ENCODE measurements at regions not wholly inside any gene's neighbourhood (a gene's known extent, or its start where the extent isn't known, plus 50 kb on each side); places are given as distances from the start of the nearest gene placed in this dataset.

DNA sequence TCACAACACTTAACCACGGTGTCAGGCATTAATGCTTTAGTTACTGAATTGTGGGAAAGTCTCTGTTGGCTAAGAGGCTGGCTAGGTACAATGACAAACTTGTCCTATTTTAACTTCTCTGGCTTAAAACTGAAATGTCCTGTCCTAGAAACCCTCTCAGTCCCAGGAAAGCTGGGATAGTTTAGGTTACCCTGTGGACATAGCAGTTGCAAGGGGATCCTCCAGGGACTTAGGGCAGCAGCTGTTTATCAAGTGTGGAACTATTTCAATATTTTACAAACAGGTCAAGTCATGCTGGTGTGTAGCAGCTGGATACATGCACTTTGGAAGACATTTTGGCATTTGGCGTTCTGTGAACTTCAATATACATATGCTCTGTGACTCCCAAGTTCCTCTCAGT is 95.0 kb upstream of the ARRDC3 start:
- TF ChIP-seq, protein P1, sequence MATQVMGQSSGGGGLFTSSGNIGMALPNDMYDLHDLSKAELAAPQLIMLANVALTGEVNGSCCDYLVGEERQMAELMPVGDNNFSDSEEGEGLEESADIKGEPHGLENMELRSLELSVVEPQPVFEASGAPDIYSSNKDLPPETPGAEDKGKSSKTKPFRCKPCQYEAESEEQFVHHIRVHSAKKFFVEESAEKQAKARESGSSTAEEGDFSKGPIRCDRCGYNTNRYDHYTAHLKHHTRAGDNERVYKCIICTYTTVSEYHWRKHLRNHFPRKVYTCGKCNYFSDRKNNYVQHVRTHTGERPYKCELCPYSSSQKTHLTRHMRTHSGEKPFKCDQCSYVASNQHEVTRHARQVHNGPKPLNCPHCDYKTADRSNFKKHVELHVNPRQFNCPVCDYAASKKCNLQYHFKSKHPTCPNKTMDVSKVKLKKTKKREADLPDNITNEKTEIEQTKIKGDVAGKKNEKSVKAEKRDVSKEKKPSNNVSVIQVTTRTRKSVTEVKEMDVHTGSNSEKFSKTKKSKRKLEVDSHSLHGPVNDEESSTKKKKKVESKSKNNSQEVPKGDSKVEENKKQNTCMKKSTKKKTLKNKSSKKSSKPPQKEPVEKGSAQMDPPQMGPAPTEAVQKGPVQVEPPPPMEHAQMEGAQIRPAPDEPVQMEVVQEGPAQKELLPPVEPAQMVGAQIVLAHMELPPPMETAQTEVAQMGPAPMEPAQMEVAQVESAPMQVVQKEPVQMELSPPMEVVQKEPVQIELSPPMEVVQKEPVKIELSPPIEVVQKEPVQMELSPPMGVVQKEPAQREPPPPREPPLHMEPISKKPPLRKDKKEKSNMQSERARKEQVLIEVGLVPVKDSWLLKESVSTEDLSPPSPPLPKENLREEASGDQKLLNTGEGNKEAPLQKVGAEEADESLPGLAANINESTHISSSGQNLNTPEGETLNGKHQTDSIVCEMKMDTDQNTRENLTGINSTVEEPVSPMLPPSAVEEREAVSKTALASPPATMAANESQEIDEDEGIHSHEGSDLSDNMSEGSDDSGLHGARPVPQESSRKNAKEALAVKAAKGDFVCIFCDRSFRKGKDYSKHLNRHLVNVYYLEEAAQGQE (IDR thresholded peaks at IDR 0.05; ENCODE audit: insufficient read depth in 1 of 2, low read depth in 2 of 2, low read length in 1 of 2) = no peak
- TF ChIP-seq, protein P2, sequence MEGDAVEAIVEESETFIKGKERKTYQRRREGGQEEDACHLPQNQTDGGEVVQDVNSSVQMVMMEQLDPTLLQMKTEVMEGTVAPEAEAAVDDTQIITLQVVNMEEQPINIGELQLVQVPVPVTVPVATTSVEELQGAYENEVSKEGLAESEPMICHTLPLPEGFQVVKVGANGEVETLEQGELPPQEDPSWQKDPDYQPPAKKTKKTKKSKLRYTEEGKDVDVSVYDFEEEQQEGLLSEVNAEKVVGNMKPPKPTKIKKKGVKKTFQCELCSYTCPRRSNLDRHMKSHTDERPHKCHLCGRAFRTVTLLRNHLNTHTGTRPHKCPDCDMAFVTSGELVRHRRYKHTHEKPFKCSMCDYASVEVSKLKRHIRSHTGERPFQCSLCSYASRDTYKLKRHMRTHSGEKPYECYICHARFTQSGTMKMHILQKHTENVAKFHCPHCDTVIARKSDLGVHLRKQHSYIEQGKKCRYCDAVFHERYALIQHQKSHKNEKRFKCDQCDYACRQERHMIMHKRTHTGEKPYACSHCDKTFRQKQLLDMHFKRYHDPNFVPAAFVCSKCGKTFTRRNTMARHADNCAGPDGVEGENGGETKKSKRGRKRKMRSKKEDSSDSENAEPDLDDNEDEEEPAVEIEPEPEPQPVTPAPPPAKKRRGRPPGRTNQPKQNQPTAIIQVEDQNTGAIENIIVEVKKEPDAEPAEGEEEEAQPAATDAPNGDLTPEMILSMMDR (IDR thresholded peaks at IDR 0.05) = no peak
- TF ChIP-seq POLR2AphosphoS5 (IDR thresholded peaks at IDR 0.05; ENCODE audit: low read depth, low read length) = no peak
- TF ChIP-seq SIN3A (IDR thresholded peaks at IDR 0.05; ENCODE audit: borderline replicate concordance, insufficient read depth, low read depth, low read length) = no peak
